Heart left ventricle (tissue), 13 donors: ENCODE measurements at regions not wholly inside any gene's neighbourhood (a gene's known extent, or its start where the extent isn't known, plus 50 kb on each side); places are given as distances from the start of the nearest gene placed in this dataset.

Experiments used
- CTCF ChIP-seq, 12 donors: fragments of 200-600 bp; sonication (generic) in 4 of 12; IDR thresholded peaks; one replicate each; pipeline versions ENCODE4 v1.5.0 to v1.8.0; 2018 to 2022; ENCODE audit warnings: antibody characterized with exemption in 12 of 12, mild to moderate bottlenecking in 5 of 12
- POLR2A ChIP-seq, 2 donors: fragments of 450-650 bp; IDR thresholded peaks; one replicate each; pipeline ENCODE4 v1.6.1; 2017; ENCODE audit warnings: antibody characterized with exemption in 2 of 2, mild to moderate bottlenecking in 2 of 2, moderate library complexity in 2 of 2
- donor health status: ischemic (EF 13 %, LVEDD 7.1; RV severe dilation, severe dysfunction).
- donor health status: DM: no; HTN: yes; CAD: no.
- donor health status: DM: no; HTN: no; CAD: no.
- donor health status: ischemic (EF 25% LVEDD 6.9; RV normal size, moderate dysfunction).
- donor health status: ischemic (EF 25% LVEDD 5.7; RV mildly dilated, moderate dysfunction).
- donor health status: ischemic (EF 35%, LVEDD 5.7; RV mildly dilated, moderate dysfunction).
- donor health status: nonischemic (EF 11% LVEDD 7.7; RV severe dilation, severe dysfunction).
- donor health status: DM: yes; HTN: yes; CAD: no.
- donor health status: PGD.
- donor health status: ischemic (EF 29% LVEDD 5.4; RV normal size, mild dysfunction).
- donor health status: nonischemic (EF 23%, LVEDD 6.1; RV moderate dilation, normal function).

DNA sequence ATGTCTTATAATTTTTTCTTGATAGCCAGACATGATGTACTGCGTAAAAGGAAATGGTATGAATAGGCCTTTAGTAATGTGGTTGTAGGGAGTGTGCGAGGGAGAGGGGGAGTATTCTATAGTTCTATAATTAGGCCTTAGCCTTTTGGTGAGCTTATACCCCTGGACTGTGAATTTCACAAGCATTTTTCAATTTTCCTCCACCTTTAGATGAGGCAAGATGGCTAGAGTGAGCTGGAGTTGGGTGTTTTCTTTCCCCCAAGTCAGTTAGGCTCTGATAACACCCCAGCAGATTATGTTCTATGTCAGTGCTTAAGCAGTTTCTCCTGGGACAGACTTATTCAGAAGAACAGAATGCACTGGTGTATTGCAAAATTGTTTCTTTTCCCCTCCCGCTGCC lies 210.2 kb upstream of the NPY2R start:
- TF ChIP-seq CTCF (IDR thresholded peaks at IDR 0.05) (no peak), POLR2A (IDR thresholded peaks at IDR 0.05) (no peak)
